Karpas-422 (cell line): ENCODE measurements at regions not wholly inside any gene's neighbourhood (a gene's known extent, or its start where the extent isn't known, plus 50 kb on each side); places are given as distances from the start of the nearest gene placed in this dataset.
"Not testable (repeated sequence)": the region's sequence is repeated elsewhere in the genome, so short reads cannot be mapped to it uniquely, and the experiment has no call there.

ENCODE experiments used
- DNase-seq: peaks from one replicate; pipeline ENCODE4 v3.0.0-alpha.2; 2015
- H2AFZ ChIP-seq: fragments of 200-600 bp; sonication (generic); 2 replicates; pipeline ENCODE4 v1.6.1; 2014; ENCODE audit warnings: antibody characterized with exemption, low read length, mixed read lengths
- H3K27ac ChIP-seq: fragments of 200-600 bp; sonication (generic); 2 replicates; pipeline ENCODE4 v1.5.1; 2014; ENCODE audit warnings: mild to moderate bottlenecking, low read length, moderate library complexity
- H3K27me3 ChIP-seq: fragments of 200-600 bp; sonication (generic); 2 replicates; pipeline ENCODE4 v1.6.1; 2014; ENCODE audit warnings: low read length, mixed read lengths
- H3K36me3 ChIP-seq: fragments of 200-600 bp; sonication (generic); 2 replicates; pipeline ENCODE4 v1.6.1; 2014; ENCODE audit warnings: low read length, mixed read lengths; ENCODE audit not compliant: insufficient read depth
- H3K4me1 ChIP-seq: fragments of 200-600 bp; sonication (generic); 2 replicates; pipeline ENCODE4 v1.6.1; 2014; ENCODE audit warnings: mild to moderate bottlenecking, low read length, mixed read lengths
- H3K4me2 ChIP-seq: fragments of 200-600 bp; sonication (generic); 2 replicates; pipeline ENCODE4 v1.6.1; 2014; ENCODE audit warnings: low read length, low read depth, mild to moderate bottlenecking; ENCODE audit not compliant: poor library complexity, severe bottlenecking
- H3K4me3 ChIP-seq: fragments of 200-600 bp; sonication (generic); 2 replicates; pipeline ENCODE4 v1.5.1; 2014; ENCODE audit warnings: mild to moderate bottlenecking, antibody characterized with exemption, low read length, mixed read lengths
- H3K79me2 ChIP-seq: fragments of 200-600 bp; sonication (generic); 2 replicates; pipeline ENCODE4 v1.6.1; 2014; ENCODE audit warnings: mild to moderate bottlenecking, low read length, mixed read lengths
- H3K9ac ChIP-seq: fragments of 200-600 bp; sonication (generic); 2 replicates; pipeline ENCODE4 v1.6.0; 2014; ENCODE audit warnings: low read length
- H3K9me2 ChIP-seq: fragments of 200-600 bp; sonication (generic), shearing (Covaris generic); replicated peaks from 2 replicates; pipeline ENCODE4 v1.6.0; 2014; ENCODE audit warnings: mild to moderate bottlenecking, low read length, moderate library complexity; ENCODE audit not compliant: insufficient read depth
- H3K9me3 ChIP-seq: fragments of 300-700, 200-600 bp; sonication (generic); 2 replicates; pipeline ENCODE4 v1.6.1; 2014; ENCODE audit warnings: low read length, mixed read lengths
- H4K20me1 ChIP-seq: fragments of 200-600 bp; sonication (generic); 2 replicates; pipeline ENCODE4 v1.6.1; 2014; ENCODE audit warnings: mild to moderate bottlenecking, antibody characterized with exemption, low read length, low read depth; ENCODE audit not compliant: insufficient read depth

GRCh38 chr5:124121198-124121597 lies 609.2 kb downstream of the CSNK1G3 start:
- DNase-seq = no peak
- Histone ChIP-seq H3K4me3 (no peak overlapping the region), H3K27ac (no peak overlapping the region), H3K9ac (no peak overlapping the region), H2AFZ (no peak overlapping the region), H3K36me3 (no peaks in the 10 kb centered on the region), H4K20me1 (no peaks in the 10 kb centered on the region), H3K27me3 (no peaks in the 10 kb centered on the region), H3K4me1 (no peaks in the 10 kb centered on the region), H3K9me3 (no peaks in the 10 kb centered on the region), H3K9me2 (no peaks in the 10 kb centered on the region), H3K79me2 (no peaks in the 10 kb centered on the region), H3K4me2 (no peak overlapping the region)

- no peaks in the 10 kb centered on the region for H3K36me3 ChIP-seq
- no peak for DNase-seq
- no peaks in the 10 kb centered on the region for H3K4me1 ChIP-seq
- no peaks in the 10 kb centered on the region for H3K9me3 ChIP-seq
- no peak overlapping the region for H3K9ac ChIP-seq
- H3K4me2 ChIP-seq = no peak overlapping the region
- no peaks in the 10 kb centered on the region for H3K27me3 ChIP-seq
- no peak overlapping the region for H2AFZ ChIP-seq
- H3K27ac ChIP-seq = no peak overlapping the region
- H3K79me2 ChIP-seq = no peaks in the 10 kb centered on the region
- H3K4me3 ChIP-seq = no peak overlapping the region
- H4K20me1 ChIP-seq = no peaks in the 10 kb centered on the region
- no peaks in the 10 kb centered on the region for H3K9me2 ChIP-seq
Observed at GRCh38 chr5:124114911-124115310, 602.9 kb downstream of the CSNK1G3 start.

- Histone ChIP-seq H4K20me1 (no peaks in the 10 kb centered on the region), H3K4me2 (no peak overlapping the region), H3K79me2 (no peaks in the 10 kb centered on the region), H3K4me1 (no peaks in the 10 kb centered on the region), H3K9me2 (no peaks in the 10 kb centered on the region), H2AFZ (no peak overlapping the region), H3K4me3 (no peak overlapping the region), H3K9me3 (no peaks in the 10 kb centered on the region), H3K27me3 (no peaks in the 10 kb centered on the region), H3K27ac (no peak overlapping the region), H3K9ac (no peak overlapping the region), H3K36me3 (no peaks in the 10 kb centered on the region)
- no peak for DNase-seq
Observed at GRCh38 chr5:124111886-124112285, 599.9 kb downstream of the CSNK1G3 start.

GRCh38 chr5:124110942-124111341 lies 599.0 kb downstream of the CSNK1G3 start:
- Histone ChIP-seq H2AFZ (no peak overlapping the region), H3K4me2 (no peak overlapping the region), H3K79me2 (no peaks in the 10 kb centered on the region), H3K27ac (no peak overlapping the region), H3K4me3 (no peak overlapping the region), H3K4me1 (no peaks in the 10 kb centered on the region), H3K9ac (no peak overlapping the region), H3K27me3 (no peaks in the 10 kb centered on the region), H3K36me3 (no peaks in the 10 kb centered on the region), H3K9me2 (no peaks in the 10 kb centered on the region), H3K9me3 (no peaks in the 10 kb centered on the region), H4K20me1 (no peaks in the 10 kb centered on the region)
- DNase-seq = no peak

GRCh38 chr5:124105326-124105725 lies 593.3 kb downstream of the CSNK1G3 start:
- Histone ChIP-seq H3K27me3 (no peaks in the 10 kb centered on the region), H3K9me2 (no peaks in the 10 kb centered on the region), H2AFZ (no peak overlapping the region), H3K36me3 (no peaks in the 10 kb centered on the region), H3K4me3 (no peak overlapping the region), H3K4me2 (no peak overlapping the region), H3K27ac (no peak overlapping the region), H3K4me1 (no peaks in the 10 kb centered on the region), H3K9ac (no peak overlapping the region), H3K9me3 (no peaks in the 10 kb centered on the region), H3K79me2 (no peaks in the 10 kb centered on the region), H4K20me1 (no peaks in the 10 kb centered on the region)
- DNase-seq = no peak

- H2AFZ ChIP-seq = no peak overlapping the region
- H3K9me2 ChIP-seq = no peaks in the 10 kb centered on the region
- no peaks in the 10 kb centered on the region for H4K20me1 ChIP-seq
- H3K4me3 ChIP-seq = no peak overlapping the region
- no peaks in the 10 kb centered on the region for H3K36me3 ChIP-seq
- DNase-seq = no peak
- no peak overlapping the region for H3K9ac ChIP-seq
- no peaks in the 10 kb centered on the region for H3K4me1 ChIP-seq
- no peaks in the 10 kb centered on the region for H3K9me3 ChIP-seq
- H3K79me2 ChIP-seq = no peaks in the 10 kb centered on the region
- H3K4me2 ChIP-seq = no peak overlapping the region
- H3K27me3 ChIP-seq = no peaks in the 10 kb centered on the region
- no peak overlapping the region for H3K27ac ChIP-seq
Observed at GRCh38 chr5:124104821-124105220, 592.8 kb downstream of the CSNK1G3 start.

- no peaks in the 10 kb centered on the region for H3K4me1 ChIP-seq
- no peaks in the 10 kb centered on the region for H4K20me1 ChIP-seq
- no peaks in the 10 kb centered on the region for H3K9me2 ChIP-seq
- no peak overlapping the region for H2AFZ ChIP-seq
- no peak overlapping the region for H3K4me3 ChIP-seq
- no peaks in the 10 kb centered on the region for H3K79me2 ChIP-seq
- no peak overlapping the region for H3K27ac ChIP-seq
- H3K27me3 ChIP-seq = no peaks in the 10 kb centered on the region
- no peaks in the 10 kb centered on the region for H3K36me3 ChIP-seq
- no peaks in the 10 kb centered on the region for H3K9me3 ChIP-seq
- no peak overlapping the region for H3K9ac ChIP-seq
- DNase-seq = no peak
- H3K4me2 ChIP-seq = no peak overlapping the region
Observed at GRCh38 chr5:124104344-124104743, 592.4 kb downstream of the CSNK1G3 start.

- no peak overlapping the region for H3K27ac ChIP-seq
- no peak for DNase-seq
- H3K4me3 ChIP-seq = no peak overlapping the region
- H2AFZ ChIP-seq = no peak overlapping the region
- no peaks in the 10 kb centered on the region for H3K79me2 ChIP-seq
- H3K4me1 ChIP-seq = no peaks in the 10 kb centered on the region
- H4K20me1 ChIP-seq = no peaks in the 10 kb centered on the region
- no peaks in the 10 kb centered on the region for H3K27me3 ChIP-seq
- no peaks in the 10 kb centered on the region for H3K9me3 ChIP-seq
- no peak overlapping the region for H3K9ac ChIP-seq
- H3K36me3 ChIP-seq = no peaks in the 10 kb centered on the region
- no peaks in the 10 kb centered on the region for H3K9me2 ChIP-seq
- no peak overlapping the region for H3K4me2 ChIP-seq
Observed at GRCh38 chr5:124103671-124104070, 591.7 kb downstream of the CSNK1G3 start.

- H3K9me2 ChIP-seq, H3K9ac ChIP-seq, H3K4me2 ChIP-seq, H3K27me3 ChIP-seq, H2AFZ ChIP-seq, H3K36me3 ChIP-seq, H3K9me3 ChIP-seq, DNase-seq, H3K4me1 ChIP-seq, H3K27ac ChIP-seq, H3K79me2 ChIP-seq, H4K20me1 ChIP-seq, H3K4me3 ChIP-seq: not testable (repeated sequence)
Observed at GRCh38 chr5:124103056-124103455, 591.1 kb downstream of the CSNK1G3 start.
